ENCODE measurements at regions not wholly inside any gene's neighbourhood (a gene's known extent, or its start where the extent isn't known, plus 50 kb on each side); places are given as distances from the start of the nearest gene placed in this dataset.

GRCh38 chr3:148073721-148074456 is 623.8 kb upstream of the AGTR1 start:
- H2AFZ ChIP-seq (ENCODE audit: low read depth, low read length, severe bottlenecking) = no peak overlapping the region
- no peak overlapping the region for H3K4me2 ChIP-seq (ENCODE audit: low read depth, low read length, poor library complexity, severe bottlenecking)
- no peaks in the 10 kb centered on the region for H3F3A ChIP-seq (ENCODE audit: insufficient read depth)
- H4K20me1 ChIP-seq (ENCODE audit: low read depth, low read length) = no peaks in the 10 kb centered on the region; the same call in 1 of the 2 replicates
- H3K36me3 ChIP-seq (ENCODE audit: low read length) = no peaks in the 10 kb centered on the region
- H3K9ac ChIP-seq (ENCODE audit: low read length) = no peak overlapping the region
- H3K9me3 ChIP-seq (ENCODE audit: insufficient read depth, low read length) = no peaks in the 10 kb centered on the region
- no peaks in the 10 kb centered on the region for H3K9me2 ChIP-seq (replicated peaks; ENCODE audit: insufficient read depth, low read length)
- no peak overlapping the region for H3K27ac ChIP-seq (ENCODE audit: low read depth, low read length)
- H3K4me3 ChIP-seq (ENCODE audit: insufficient read depth, low read length, poor library complexity, severe bottlenecking) = no peak overlapping the region
- no peaks in the 10 kb centered on the region for H3K27me3 ChIP-seq (ENCODE audit: low read length)
- no peak for TF ChIP-seq EZH2phosphoT487 (conservative IDR thresholded peaks at IDR 0.05; ENCODE audit: low read length)
- no peak for TF ChIP-seq CTCF (IDR thresholded peaks at IDR 0.05; ENCODE audit: insufficient read depth, low read length, poor library complexity, severe bottlenecking)
- no peaks in the 10 kb centered on the region for H3K79me2 ChIP-seq (ENCODE audit: insufficient read depth, low read length)

GRCh38 chr3:148074946-148075345 is 622.8 kb upstream of the AGTR1 start:
- Histone ChIP-seq H3K9me2 (replicated peaks; ENCODE audit: insufficient read depth, low read length) (no peaks in the 10 kb centered on the region), H3K36me3 (ENCODE audit: low read length) (no peaks in the 10 kb centered on the region), H3K79me2 (ENCODE audit: insufficient read depth, low read length) (no peaks in the 10 kb centered on the region), H3K9me3 (ENCODE audit: insufficient read depth, low read length) (no peaks in the 10 kb centered on the region), H3K27ac (ENCODE audit: low read depth, low read length) (no peak overlapping the region), H3F3A (ENCODE audit: insufficient read depth) (no peaks in the 10 kb centered on the region), H3K4me3 (ENCODE audit: insufficient read depth, low read length, poor library complexity, severe bottlenecking) (no peak overlapping the region), H2AFZ (ENCODE audit: low read depth, low read length, severe bottlenecking) (no peak overlapping the region), H3K4me2 (ENCODE audit: low read depth, low read length, poor library complexity, severe bottlenecking) (no peak overlapping the region), H3K9ac (ENCODE audit: low read length) (no peak overlapping the region), H3K27me3 (ENCODE audit: low read length) (no peaks in the 10 kb centered on the region), H4K20me1 (ENCODE audit: low read depth, low read length) (no peaks in the 10 kb centered on the region; the same call in 1 of the 2 replicates)
- TF ChIP-seq CTCF (IDR thresholded peaks at IDR 0.05; ENCODE audit: insufficient read depth, low read length, poor library complexity, severe bottlenecking) = no peak

- Histone ChIP-seq H3K79me2 (ENCODE audit: insufficient read depth, low read length) (no peaks in the 10 kb centered on the region), H3K4me3 (ENCODE audit: insufficient read depth, low read length, poor library complexity, severe bottlenecking) (no peak overlapping the region), H3K9me2 (replicated peaks; ENCODE audit: insufficient read depth, low read length) (no peaks in the 10 kb centered on the region), H3K36me3 (ENCODE audit: low read length) (no peaks in the 10 kb centered on the region), H3K9ac (ENCODE audit: low read length) (no peak overlapping the region), H3K9me3 (ENCODE audit: insufficient read depth, low read length) (no peaks in the 10 kb centered on the region), H3K27ac (ENCODE audit: low read depth, low read length) (no peak overlapping the region), H4K20me1 (ENCODE audit: low read depth, low read length) (no peaks in the 10 kb centered on the region; the same call in 1 of the 2 replicates), H3K27me3 (ENCODE audit: low read length) (no peaks in the 10 kb centered on the region), H3F3A (ENCODE audit: insufficient read depth) (no peaks in the 10 kb centered on the region), H3K4me2 (ENCODE audit: low read depth, low read length, poor library complexity, severe bottlenecking) (no peak overlapping the region), H2AFZ (ENCODE audit: low read depth, low read length, severe bottlenecking) (no peak overlapping the region)
- TF ChIP-seq CTCF (IDR thresholded peaks at IDR 0.05; ENCODE audit: insufficient read depth, low read length, poor library complexity, severe bottlenecking) (no peak), EZH2phosphoT487 (conservative IDR thresholded peaks at IDR 0.05; ENCODE audit: low read length) (no peak)
These were observed 621.7 kb upstream of the AGTR1 start for GRCh38 chr3:148075771-148076716.
